ENCODE measurements at regions not wholly inside any gene's neighbourhood (a gene's known extent, or its start where the extent isn't known, plus 50 kb on each side); places are given as distances from the start of the nearest gene placed in this dataset.

DNA sequence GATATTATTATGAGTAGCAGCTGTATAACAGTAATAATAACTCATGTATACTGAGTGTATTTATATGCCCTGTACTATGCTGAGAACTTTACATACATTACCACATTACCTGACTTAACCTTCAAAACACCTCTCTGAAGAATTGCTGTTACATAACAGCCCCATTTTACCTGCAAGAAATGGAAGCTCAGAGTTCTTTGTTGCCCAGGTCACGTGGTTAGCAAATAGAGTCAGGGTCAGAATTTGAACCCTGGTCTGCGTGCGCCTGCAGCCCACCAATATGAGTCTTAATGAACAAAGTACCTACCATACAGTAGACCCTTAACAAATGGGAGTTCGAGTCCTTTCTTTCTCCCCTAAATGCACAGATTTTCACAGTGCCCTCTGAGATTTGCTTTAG, 101.9 kb downstream of the MCFD2 start:
- Histone ChIP-seq H3K27me3 (ENCODE audit: control insufficient read depth, insufficient read depth, low read length) (no peaks in the 10 kb centered on the region), H3K4me3 (ENCODE audit: low read depth, low read length) (no peak overlapping the region), H3K36me3 (ENCODE audit: control insufficient read depth, insufficient read depth, low read length) (no peaks in the 10 kb centered on the region)
- DNase-seq (ENCODE audit: low read depth) = no peak
- TF ChIP-seq, protein P1, sequence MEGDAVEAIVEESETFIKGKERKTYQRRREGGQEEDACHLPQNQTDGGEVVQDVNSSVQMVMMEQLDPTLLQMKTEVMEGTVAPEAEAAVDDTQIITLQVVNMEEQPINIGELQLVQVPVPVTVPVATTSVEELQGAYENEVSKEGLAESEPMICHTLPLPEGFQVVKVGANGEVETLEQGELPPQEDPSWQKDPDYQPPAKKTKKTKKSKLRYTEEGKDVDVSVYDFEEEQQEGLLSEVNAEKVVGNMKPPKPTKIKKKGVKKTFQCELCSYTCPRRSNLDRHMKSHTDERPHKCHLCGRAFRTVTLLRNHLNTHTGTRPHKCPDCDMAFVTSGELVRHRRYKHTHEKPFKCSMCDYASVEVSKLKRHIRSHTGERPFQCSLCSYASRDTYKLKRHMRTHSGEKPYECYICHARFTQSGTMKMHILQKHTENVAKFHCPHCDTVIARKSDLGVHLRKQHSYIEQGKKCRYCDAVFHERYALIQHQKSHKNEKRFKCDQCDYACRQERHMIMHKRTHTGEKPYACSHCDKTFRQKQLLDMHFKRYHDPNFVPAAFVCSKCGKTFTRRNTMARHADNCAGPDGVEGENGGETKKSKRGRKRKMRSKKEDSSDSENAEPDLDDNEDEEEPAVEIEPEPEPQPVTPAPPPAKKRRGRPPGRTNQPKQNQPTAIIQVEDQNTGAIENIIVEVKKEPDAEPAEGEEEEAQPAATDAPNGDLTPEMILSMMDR (IDR thresholded peaks at IDR 0.05; ENCODE audit: insufficient read depth, low read length, severe bottlenecking) = no peak
- no peak for FAIRE-seq

DNA sequence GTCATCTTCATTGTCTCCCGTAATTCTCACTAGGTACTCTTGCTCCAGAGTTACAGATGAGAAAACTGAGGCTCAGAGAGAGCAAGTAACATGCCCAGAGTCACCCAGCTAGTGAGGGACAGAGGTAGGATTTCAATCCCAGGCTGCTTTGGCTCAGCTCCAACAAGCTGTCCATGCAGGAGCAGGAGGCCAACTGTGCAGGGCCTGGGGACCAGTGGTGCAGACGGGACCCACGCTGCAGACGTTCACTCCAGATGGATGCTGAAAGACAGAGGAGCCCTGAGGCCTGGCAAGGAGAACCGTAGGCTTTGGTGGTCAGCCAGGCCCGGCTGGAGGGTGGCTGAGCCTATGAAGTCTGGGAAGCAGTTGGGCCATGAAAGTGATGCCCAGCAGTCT, 102.6 kb downstream of the MCFD2 start:
- TF ChIP-seq, protein P1 (IDR thresholded peaks at IDR 0.05; ENCODE audit: insufficient read depth, low read length, severe bottlenecking) = no peak
- Histone ChIP-seq H3K4me3 (ENCODE audit: low read depth, low read length) (no peak overlapping the region), H3K27me3 (ENCODE audit: control insufficient read depth, insufficient read depth, low read length) (no peaks in the 10 kb centered on the region), H3K36me3 (ENCODE audit: control insufficient read depth, insufficient read depth, low read length) (no peaks in the 10 kb centered on the region)
- DNase-seq (ENCODE audit: low read depth) = no peak
- FAIRE-seq = no peak

Data from bronchial epithelial cell (primary cell).